H4 (cell line): ENCODE measurements at regions not wholly inside any gene's neighbourhood (a gene's known extent, or its start where the extent isn't known, plus 50 kb on each side); places are given as distances from the start of the nearest gene placed in this dataset.

Experiments used
- DNase-seq: peaks from one replicate; pipeline ENCODE4 v3.0.0-alpha.2; 2015; ENCODE audit warnings: low spot score

- DNase-seq: no peak
Measured at GRCh38 chr18:28858248-28858647, 681.3 kb upstream of the CDH2 start.

- no peak for DNase-seq
Measured at GRCh38 chr18:28855989-28856388, 679.1 kb upstream of the CDH2 start.

- DNase-seq: peak; percentile 64
Measured at GRCh38 chr18:28855524-28855923, 678.6 kb upstream of the CDH2 start.

GRCh38 chr18:28854964-28855363 lies 678.0 kb upstream of the CDH2 start:
- peak; percentile 28 for DNase-seq

- no peak for DNase-seq
Measured at GRCh38 chr18:28846958-28847357, 670.0 kb upstream of the CDH2 start.

- no peak for DNase-seq
Measured at GRCh38 chr18:28837100-28837499, 660.2 kb upstream of the CDH2 start.

- peak; percentile 65 for DNase-seq
Measured at GRCh38 chr18:28834889-28835288, 658.0 kb upstream of the CDH2 start.

GRCh38 chr18:28831908-28832307 lies 655.0 kb upstream of the CDH2 start:
- DNase-seq: no peak

- no peak for DNase-seq
Measured at GRCh38 chr18:28831476-28831875, 654.5 kb upstream of the CDH2 start.

GRCh38 chr18:28826107-28826506 lies 649.2 kb upstream of the CDH2 start:
- no peak for DNase-seq

GRCh38 chr18:28824183-28824574 lies 647.2 kb upstream of the CDH2 start:
- DNase-seq: no peak

GRCh38 chr18:28823506-28824182 lies 646.7 kb upstream of the CDH2 start:
- peak; percentile 44 for DNase-seq

- no peak for DNase-seq
Measured at GRCh38 chr18:28820353-28820752, 643.4 kb upstream of the CDH2 start.

- DNase-seq: no peak
Measured at GRCh38 chr18:28816155-28816554, 639.2 kb upstream of the CDH2 start.

GRCh38 chr18:28814365-28814764 lies 637.4 kb upstream of the CDH2 start:
- no peak for DNase-seq

- no peak for DNase-seq
Measured at GRCh38 chr18:28808373-28808772, 631.4 kb upstream of the CDH2 start.

- no peak for DNase-seq
Measured at GRCh38 chr18:28805491-28805890, 628.6 kb upstream of the CDH2 start.

- DNase-seq: no peak
Measured at GRCh38 chr18:28804512-28805202, 627.7 kb upstream of the CDH2 start.

- DNase-seq: peak; percentile 27
Measured at GRCh38 chr18:28802546-28802945, 625.6 kb upstream of the CDH2 start.

- no peak for DNase-seq
Measured at GRCh38 chr18:28801876-28802275, 624.9 kb upstream of the CDH2 start.

GRCh38 chr18:28794459-28795245 lies 617.7 kb upstream of the CDH2 start:
- DNase-seq: peak; percentile 32

- no peak for DNase-seq
Measured at GRCh38 chr18:28793901-28794300, 617.0 kb upstream of the CDH2 start.
